ENCODE measurements at regions not wholly inside any gene's neighbourhood (a gene's known extent, or its start where the extent isn't known, plus 50 kb on each side); places are given as distances from the start of the nearest gene placed in this dataset.

GRCh38 chr5:107325866-107326265, 344.9 kb downstream of the EFNA5 start:
- DNase-seq, result no peak

DNA sequence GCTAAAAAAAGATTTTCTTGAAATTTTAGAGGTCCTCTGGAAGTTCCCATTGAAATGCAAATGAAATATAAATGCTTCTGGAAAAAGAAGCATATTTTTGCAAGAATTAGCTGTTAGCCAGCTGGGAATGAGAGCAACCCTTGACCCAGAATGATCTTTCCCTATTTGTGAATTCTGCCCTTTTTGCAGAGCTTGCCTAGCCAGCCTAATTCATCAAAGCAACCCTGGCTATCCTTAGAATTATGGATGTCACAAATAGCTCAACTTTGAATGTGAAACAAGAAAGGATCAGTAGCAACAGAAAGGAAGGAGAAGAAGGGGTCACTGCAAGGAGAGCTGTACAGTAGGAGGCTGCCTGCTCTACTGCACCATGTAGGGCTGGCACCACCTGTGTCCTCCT, 345.9 kb downstream of the EFNA5 start:
- DNase-seq, result no peak

DNA sequence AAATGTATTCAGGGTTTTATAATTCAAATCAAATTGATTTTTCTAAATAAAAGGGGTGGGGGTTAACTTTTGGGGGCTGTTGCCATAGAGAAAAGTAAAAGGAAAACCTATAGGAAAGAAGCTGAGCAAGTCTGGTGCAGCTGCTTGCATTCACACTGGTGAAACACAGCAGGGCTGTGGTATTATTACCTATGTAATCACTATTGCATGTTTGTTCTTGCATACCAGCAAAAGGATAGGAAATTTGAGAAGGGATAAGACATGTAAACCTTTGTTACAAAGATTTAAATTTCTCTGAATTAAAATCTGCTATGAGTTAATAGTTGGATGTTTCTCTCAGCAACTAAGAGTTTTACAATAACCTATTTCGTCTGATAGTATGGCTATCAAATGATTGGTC, 346.7 kb downstream of the EFNA5 start:
- DNase-seq, result no peak

GRCh38 chr5:107323536-107323935, 347.2 kb downstream of the EFNA5 start:
- DNase-seq, result no peak

GRCh38 chr5:107322936-107323335, 347.8 kb downstream of the EFNA5 start:
- no peak for DNase-seq

DNA sequence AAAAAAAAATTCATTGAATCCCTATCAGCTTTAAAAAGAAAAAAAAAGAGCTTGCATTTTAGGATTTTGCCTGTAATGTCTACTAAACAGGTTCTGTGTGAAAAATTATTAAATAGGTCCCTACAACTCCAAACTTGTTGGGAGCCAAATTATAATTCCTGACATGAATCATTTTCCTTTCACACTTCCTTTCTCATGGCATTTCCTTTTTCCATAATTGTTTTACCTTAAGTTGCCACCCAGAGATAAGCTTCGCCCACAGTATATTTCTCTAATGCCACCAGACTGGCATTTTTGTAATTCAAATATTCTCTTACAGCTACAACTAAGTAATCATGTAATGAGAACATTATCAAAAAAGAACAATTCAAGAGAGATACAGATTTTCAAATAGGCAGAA, 348.8 kb downstream of the EFNA5 start:
- DNase-seq, result no peak

DNA sequence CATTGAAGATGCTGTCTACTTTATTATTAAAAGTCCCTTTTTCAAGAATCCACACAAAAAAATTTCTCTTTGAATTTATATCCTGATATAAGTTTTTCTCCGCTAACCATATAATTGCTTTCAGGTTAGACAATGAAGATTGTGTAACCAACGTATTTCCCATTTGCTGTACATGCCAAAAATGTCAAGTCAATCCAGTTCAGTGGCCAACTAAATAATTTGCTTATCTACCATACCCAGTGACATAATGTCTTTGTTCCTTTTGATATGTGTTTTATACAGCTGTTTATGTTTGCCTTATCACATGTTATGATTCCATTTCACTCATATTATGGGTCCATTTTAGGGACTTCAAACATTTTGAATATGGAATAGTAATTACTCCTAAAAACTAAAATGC, 349.9 kb downstream of the EFNA5 start:
- no peak for DNase-seq

- no peak for DNase-seq
Measured at GRCh38 chr5:107320376-107320775, 350.4 kb downstream of the EFNA5 start.

GRCh38 chr5:107319901-107320300, 350.8 kb downstream of the EFNA5 start:
- DNase-seq, result no peak

DNA sequence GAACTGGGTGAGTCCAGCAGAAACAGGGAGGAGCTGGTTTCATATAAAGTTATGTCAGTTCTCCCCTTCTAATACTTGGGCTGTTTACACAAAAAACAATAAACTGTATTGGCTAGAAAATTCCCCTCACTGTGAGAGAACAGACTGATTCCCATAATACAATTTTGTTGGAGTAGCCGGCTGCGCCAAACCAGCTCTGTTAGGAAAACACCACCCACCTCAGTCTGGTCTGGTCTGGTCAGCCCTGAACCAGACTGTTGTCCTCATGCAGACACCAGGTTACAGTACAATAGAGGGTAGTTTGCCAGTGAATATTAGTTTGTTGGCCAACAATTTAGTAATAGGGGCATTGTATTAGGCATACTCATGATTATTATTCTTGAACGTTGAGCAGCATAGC, 356.4 kb downstream of the EFNA5 start:
- DNase-seq, result no peak

DNA sequence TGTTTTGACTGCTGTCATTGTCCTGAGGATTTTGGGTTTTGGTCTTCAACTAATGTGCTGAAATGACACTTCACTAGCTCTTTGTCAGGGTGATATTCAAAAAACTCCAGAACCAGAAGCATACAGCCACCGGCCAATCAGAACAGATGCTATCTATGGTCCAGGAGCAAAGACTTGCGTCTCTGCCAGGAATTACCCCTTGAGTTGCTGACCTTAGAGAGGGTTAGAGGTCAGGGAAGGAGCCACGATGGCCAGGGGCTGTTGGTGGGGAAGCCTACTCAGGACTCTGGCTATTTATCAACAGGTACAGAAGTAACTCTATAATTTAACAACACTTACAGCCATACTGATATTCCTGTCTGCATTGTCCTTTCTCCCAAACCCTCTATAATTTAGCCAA, 356.8 kb downstream of the EFNA5 start:
- no peak for DNase-seq

DNA sequence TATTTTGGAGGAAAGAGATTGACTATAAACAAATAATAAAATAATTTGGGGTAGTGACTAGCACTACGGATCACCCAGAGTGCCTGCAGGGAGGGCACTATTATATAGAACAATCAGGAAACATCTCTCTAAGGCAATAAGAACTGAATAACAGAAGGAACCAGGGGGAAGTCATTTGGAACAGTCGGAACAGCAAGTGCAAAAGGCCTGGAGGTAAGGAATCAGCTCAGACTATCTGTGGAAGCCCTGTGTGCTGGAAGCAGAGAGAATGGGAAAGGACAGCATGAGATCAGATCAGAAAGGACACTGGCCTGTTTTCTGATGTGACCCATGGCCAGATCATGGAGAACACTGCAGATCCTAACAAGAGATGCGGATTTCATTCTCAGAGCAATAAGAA, 357.6 kb downstream of the EFNA5 start:
- DNase-seq, result no peak

GRCh38 chr5:107310181-107310580, 360.6 kb downstream of the EFNA5 start:
- no peak for DNase-seq

DNA sequence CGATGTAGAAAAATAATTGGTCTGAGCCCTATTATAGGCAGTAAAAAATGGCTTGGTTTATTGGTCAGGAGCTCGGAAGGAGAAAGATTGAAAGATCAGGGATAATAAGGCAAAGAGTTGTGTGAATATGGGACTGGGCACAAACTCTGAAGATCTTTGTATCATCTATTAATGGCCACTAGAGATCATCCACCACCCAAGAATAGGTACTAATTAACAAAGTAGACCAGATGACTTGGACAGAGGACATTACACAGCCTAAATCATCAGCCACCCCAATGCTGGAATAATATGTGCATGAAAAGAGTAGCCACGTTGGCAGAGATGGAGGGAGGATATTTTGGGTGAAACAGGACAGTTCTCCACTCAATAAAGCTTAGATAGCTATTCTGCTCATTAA, 364.1 kb downstream of the EFNA5 start:
- no peak for DNase-seq

GRCh38 chr5:107306002-107306401, 364.7 kb downstream of the EFNA5 start:
- no peak for DNase-seq

GRCh38 chr5:107304684-107305083, 366.1 kb downstream of the EFNA5 start:
- no peak for DNase-seq

DNA sequence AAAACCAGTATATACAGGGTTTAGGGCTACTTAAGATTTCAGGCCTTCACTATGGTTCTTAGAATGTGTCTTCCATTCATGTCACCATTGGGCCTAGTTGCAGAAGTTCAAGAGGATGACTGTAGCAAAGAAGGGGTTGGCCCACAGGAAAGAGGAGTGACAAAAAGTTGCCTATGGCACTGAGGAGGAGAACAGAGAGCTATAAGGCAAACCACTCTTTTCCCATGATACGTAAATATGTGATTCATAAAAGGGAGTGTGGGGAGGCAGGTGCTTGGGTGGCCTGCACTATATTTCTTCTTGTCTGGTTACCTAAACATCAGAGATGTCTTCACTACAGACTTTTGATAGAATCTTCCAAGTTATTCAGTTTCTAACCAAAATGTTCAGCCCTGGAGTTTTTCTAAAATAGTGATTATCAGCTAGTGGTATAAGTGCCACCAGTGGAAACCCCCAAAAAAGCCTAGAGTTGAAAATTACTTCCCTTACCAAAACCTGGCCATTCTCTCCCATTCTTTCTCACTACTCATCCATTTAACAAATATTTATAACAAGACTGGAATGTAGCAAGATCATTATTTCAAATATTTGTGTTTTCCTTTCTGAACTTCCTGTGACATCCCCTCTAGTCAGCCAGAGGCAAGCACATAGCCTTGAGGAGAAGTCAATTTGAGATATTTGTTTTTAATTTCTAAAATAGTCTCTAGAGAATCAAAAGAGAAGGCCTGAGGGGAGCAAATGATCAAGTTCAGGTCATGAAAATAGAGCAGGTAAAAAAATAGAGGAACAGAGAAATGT, 367.4 kb downstream of the EFNA5 start:
- no peak for DNase-seq

- no peak for DNase-seq
Measured at GRCh38 chr5:107302441-107302840, 368.3 kb downstream of the EFNA5 start.

GRCh38 chr5:107301999-107302398, 368.7 kb downstream of the EFNA5 start:
- no peak for DNase-seq

- no peak for DNase-seq
Measured at GRCh38 chr5:107300721-107301327, 369.9 kb downstream of the EFNA5 start.

GRCh38 chr5:107296572-107296971, 374.2 kb downstream of the EFNA5 start:
- peak; percentile 3 for DNase-seq

- no peak for DNase-seq
Measured at GRCh38 chr5:107295914-107296313, 374.8 kb downstream of the EFNA5 start.

DNA sequence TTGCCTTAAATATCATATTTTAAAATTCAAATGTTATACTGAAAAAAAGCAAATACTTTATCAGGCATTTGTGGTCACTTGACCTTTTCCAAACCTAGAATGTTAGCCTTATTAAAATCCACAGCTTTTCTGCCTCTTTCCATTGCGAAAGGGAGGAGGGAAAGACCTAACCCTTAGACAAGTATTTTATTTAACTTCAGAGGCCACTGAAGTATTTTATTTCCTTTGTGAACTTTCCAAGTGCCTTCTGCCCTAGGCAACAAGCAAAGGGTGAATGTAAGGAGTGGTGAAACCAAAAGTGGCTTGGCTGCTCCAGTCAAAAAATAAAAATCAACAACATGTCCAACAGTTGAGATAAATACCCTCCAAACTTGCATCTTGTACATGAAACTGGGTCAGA, 376.1 kb downstream of the EFNA5 start:
- no peak for DNase-seq

- DNase-seq, result peak; percentile 50
Measured at GRCh38 chr5:107294211-107294550, 376.6 kb downstream of the EFNA5 start.

All from hematopoietic multipotent progenitor cell treated with erythropoietin and hydrocortisone succinate and interleukin-3 and kit ligand, for 4 days (in vitro differentiated cells).